ENCODE measurements at regions not wholly inside any gene's neighbourhood (a gene's known extent, or its start where the extent isn't known, plus 50 kb on each side); places are given as distances from the start of the nearest gene placed in this dataset.

GRCh38 chr6:87789198-87789899 is 87.3 kb upstream of the AKIRIN2 start:
- no peaks in the 10 kb centered on the region for H3K36me3 ChIP-seq (ENCODE audit: control insufficient read depth, insufficient read depth, low read length)
- H3K4me3 ChIP-seq (ENCODE audit: low read depth, low read length), result no peak overlapping the region
- no peak overlapping the region for H3K9ac ChIP-seq (ENCODE audit: low read length)
- H3K9me3 ChIP-seq (ENCODE audit: control insufficient read depth, insufficient read depth, low read depth, low read length), result 0 out of 2 replicates have a peak, but pooled peaks cover 7% of the 10 kb centered on the region
- H3K27me3 ChIP-seq (ENCODE audit: control insufficient read depth, insufficient read depth, low read length), result no peaks in the 10 kb centered on the region
- peaks cover 27% of the 10 kb centered on the region for H3K4me1 ChIP-seq (ENCODE audit: control insufficient read depth, insufficient read depth, low read length)
- H3K27ac ChIP-seq (ENCODE audit: low read depth, low read length), result no peak overlapping the region

GRCh38 chr6:87788141-87788540 is 86.1 kb upstream of the AKIRIN2 start:
- no peaks in the 10 kb centered on the region for H3K27me3 ChIP-seq (ENCODE audit: control insufficient read depth, insufficient read depth, low read length)
- no peak overlapping the region for H3K9ac ChIP-seq (ENCODE audit: low read length)
- H3K36me3 ChIP-seq (ENCODE audit: control insufficient read depth, insufficient read depth, low read length), result no peaks in the 10 kb centered on the region
- no peak overlapping the region for H3K4me3 ChIP-seq (ENCODE audit: low read depth, low read length)
- H3K9me3 ChIP-seq (ENCODE audit: control insufficient read depth, insufficient read depth, low read depth, low read length), result 0 out of 2 replicates have a peak, but pooled peaks cover 7% of the 10 kb centered on the region
- H3K4me1 ChIP-seq (ENCODE audit: control insufficient read depth, insufficient read depth, low read length), result peaks cover 32% of the 10 kb centered on the region
- H3K27ac ChIP-seq (ENCODE audit: low read depth, low read length), result no peak overlapping the region

GRCh38 chr6:87785229-87785862 is 83.3 kb upstream of the AKIRIN2 start:
- H3K36me3 ChIP-seq (ENCODE audit: control insufficient read depth, insufficient read depth, low read length), result no peaks in the 10 kb centered on the region
- no peak overlapping the region for H3K27ac ChIP-seq (ENCODE audit: low read depth, low read length)
- no peaks in the 10 kb centered on the region for H3K27me3 ChIP-seq (ENCODE audit: control insufficient read depth, insufficient read depth, low read length)
- H3K4me1 ChIP-seq (ENCODE audit: control insufficient read depth, insufficient read depth, low read length), result peaks cover 32% of the 10 kb centered on the region
- 0 out of 2 replicates have a peak, but pooled peaks cover 7% of the 10 kb centered on the region for H3K9me3 ChIP-seq (ENCODE audit: control insufficient read depth, insufficient read depth, low read depth, low read length)
- no peak overlapping the region for H3K9ac ChIP-seq (ENCODE audit: low read length)
- H3K4me3 ChIP-seq (ENCODE audit: low read depth, low read length), result no peak overlapping the region

- no peak overlapping the region for H3K9ac ChIP-seq (ENCODE audit: low read length)
- 0 out of 2 replicates have a peak, but pooled peaks cover 7% of the 10 kb centered on the region for H3K9me3 ChIP-seq (ENCODE audit: control insufficient read depth, insufficient read depth, low read depth, low read length)
- H3K27ac ChIP-seq (ENCODE audit: low read depth, low read length), result no peak overlapping the region
- H3K27me3 ChIP-seq (ENCODE audit: control insufficient read depth, insufficient read depth, low read length), result no peaks in the 10 kb centered on the region
- H3K4me1 ChIP-seq (ENCODE audit: control insufficient read depth, insufficient read depth, low read length), result peaks cover 25% of the 10 kb centered on the region
- no peak overlapping the region for H3K4me3 ChIP-seq (ENCODE audit: low read depth, low read length)
- H3K36me3 ChIP-seq (ENCODE audit: control insufficient read depth, insufficient read depth, low read length), result no peaks in the 10 kb centered on the region
Observed at GRCh38 chr6:87784690-87785089, 82.7 kb upstream of the AKIRIN2 start.

GRCh38 chr6:87784051-87784450 is 82.0 kb upstream of the AKIRIN2 start:
- H3K9ac ChIP-seq (ENCODE audit: low read length), result no peak overlapping the region
- no peaks in the 10 kb centered on the region for H3K36me3 ChIP-seq (ENCODE audit: control insufficient read depth, insufficient read depth, low read length)
- peaks cover 19% of the 10 kb centered on the region for H3K4me1 ChIP-seq (ENCODE audit: control insufficient read depth, insufficient read depth, low read length)
- no peaks in the 10 kb centered on the region for H3K27me3 ChIP-seq (ENCODE audit: control insufficient read depth, insufficient read depth, low read length)
- 0 out of 2 replicates have a peak, but pooled peaks cover 7% of the 10 kb centered on the region for H3K9me3 ChIP-seq (ENCODE audit: control insufficient read depth, insufficient read depth, low read depth, low read length)
- no peak overlapping the region for H3K27ac ChIP-seq (ENCODE audit: low read depth, low read length)
- H3K4me3 ChIP-seq (ENCODE audit: low read depth, low read length), result no peak overlapping the region

- Histone ChIP-seq H3K27ac (ENCODE audit: low read depth, low read length) (no peak overlapping the region), H3K4me1 (ENCODE audit: control insufficient read depth, insufficient read depth, low read length) (peaks cover 7% of the 10 kb centered on the region), H3K9ac (ENCODE audit: low read length) (no peak overlapping the region), H3K9me3 (ENCODE audit: control insufficient read depth, insufficient read depth, low read depth, low read length) (no peaks in the 10 kb centered on the region), H3K27me3 (ENCODE audit: control insufficient read depth, insufficient read depth, low read length) (no peaks in the 10 kb centered on the region), H3K36me3 (ENCODE audit: control insufficient read depth, insufficient read depth, low read length) (no peaks in the 10 kb centered on the region), H3K4me3 (ENCODE audit: low read depth, low read length) (no peak overlapping the region)
Observed at GRCh38 chr6:87779542-87779941, 77.5 kb upstream of the AKIRIN2 start.

- Histone ChIP-seq H3K4me3 (ENCODE audit: low read depth, low read length) (no peak overlapping the region), H3K9ac (ENCODE audit: low read length) (peak overlapping the region; percentile 4), H3K27me3 (ENCODE audit: control insufficient read depth, insufficient read depth, low read length) (no peaks in the 10 kb centered on the region), H3K27ac (ENCODE audit: low read depth, low read length) (no peak overlapping the region), H3K36me3 (ENCODE audit: control insufficient read depth, insufficient read depth, low read length) (no peaks in the 10 kb centered on the region), H3K9me3 (ENCODE audit: control insufficient read depth, insufficient read depth, low read depth, low read length) (no peaks in the 10 kb centered on the region), H3K4me1 (ENCODE audit: control insufficient read depth, insufficient read depth, low read length) (peaks cover 13% of the 10 kb centered on the region)
Observed at GRCh38 chr6:87772597-87773530, 70.8 kb upstream of the AKIRIN2 start.

- Histone ChIP-seq H3K9ac (ENCODE audit: low read length) (no peak overlapping the region), H3K4me3 (ENCODE audit: low read depth, low read length) (no peak overlapping the region), H3K4me1 (ENCODE audit: control insufficient read depth, insufficient read depth, low read length) (peaks cover 3% of the 10 kb centered on the region), H3K27me3 (ENCODE audit: control insufficient read depth, insufficient read depth, low read length) (no peaks in the 10 kb centered on the region), H3K27ac (ENCODE audit: low read depth, low read length) (no peak overlapping the region), H3K36me3 (ENCODE audit: control insufficient read depth, insufficient read depth, low read length) (no peaks in the 10 kb centered on the region), H3K9me3 (ENCODE audit: control insufficient read depth, insufficient read depth, low read depth, low read length) (no peaks in the 10 kb centered on the region)
Observed at GRCh38 chr6:87767478-87767877, 65.4 kb upstream of the AKIRIN2 start.

GRCh38 chr6:87766211-87766610 is 64.2 kb upstream of the AKIRIN2 start:
- Histone ChIP-seq H3K4me3 (ENCODE audit: low read depth, low read length) (no peak overlapping the region), H3K27ac (ENCODE audit: low read depth, low read length) (no peak overlapping the region), H3K9me3 (ENCODE audit: control insufficient read depth, insufficient read depth, low read depth, low read length) (no peaks in the 10 kb centered on the region), H3K27me3 (ENCODE audit: control insufficient read depth, insufficient read depth, low read length) (no peaks in the 10 kb centered on the region), H3K36me3 (ENCODE audit: control insufficient read depth, insufficient read depth, low read length) (no peaks in the 10 kb centered on the region), H3K9ac (ENCODE audit: low read length) (no peak overlapping the region), H3K4me1 (ENCODE audit: control insufficient read depth, insufficient read depth, low read length) (no peaks in the 10 kb centered on the region)

GRCh38 chr6:87763901-87764300 is 61.9 kb upstream of the AKIRIN2 start:
- Histone ChIP-seq H3K9me3 (ENCODE audit: control insufficient read depth, insufficient read depth, low read depth, low read length) (no peaks in the 10 kb centered on the region), H3K4me3 (ENCODE audit: low read depth, low read length) (no peak overlapping the region), H3K36me3 (ENCODE audit: control insufficient read depth, insufficient read depth, low read length) (no peaks in the 10 kb centered on the region), H3K4me1 (ENCODE audit: control insufficient read depth, insufficient read depth, low read length) (no peaks in the 10 kb centered on the region), H3K9ac (ENCODE audit: low read length) (no peak overlapping the region), H3K27me3 (ENCODE audit: control insufficient read depth, insufficient read depth, low read length) (no peaks in the 10 kb centered on the region), H3K27ac (ENCODE audit: low read depth, low read length) (no peak overlapping the region)

- Histone ChIP-seq H3K4me1 (ENCODE audit: control insufficient read depth, insufficient read depth, low read length) (no peaks in the 10 kb centered on the region), H3K4me3 (ENCODE audit: low read depth, low read length) (no peak overlapping the region), H3K9ac (ENCODE audit: low read length) (no peak overlapping the region), H3K9me3 (ENCODE audit: control insufficient read depth, insufficient read depth, low read depth, low read length) (no peaks in the 10 kb centered on the region), H3K36me3 (ENCODE audit: control insufficient read depth, insufficient read depth, low read length) (no peaks in the 10 kb centered on the region), H3K27me3 (ENCODE audit: control insufficient read depth, insufficient read depth, low read length) (no peaks in the 10 kb centered on the region), H3K27ac (ENCODE audit: low read depth, low read length) (no peak overlapping the region)
Observed at GRCh38 chr6:87763276-87763675, 61.2 kb upstream of the AKIRIN2 start.
